Transverse colon (tissue), 4 donors: ENCODE measurements at regions not wholly inside any gene's neighbourhood (a gene's known extent, or its start where the extent isn't known, plus 50 kb on each side); places are given as distances from the start of the nearest gene placed in this dataset.

Experiments
- DNase-seq: peaks from one replicate; pipeline ENCODE4 v3.0.0-alpha.2; 2019
- H3K27ac ChIP-seq, 4 donors: fragments of 200-600 bp; sonication (generic); 2 replicates each; pipeline ENCODE4 v1.5.1; 2016 to 2018; ENCODE audit warnings: inconsistent platforms in 4 of 4
- H3K27me3 ChIP-seq: fragments of 200-600 bp; sonication (generic); 2 replicates; pipeline ENCODE4 v1.5.1; 2017; ENCODE audit warnings: inconsistent platforms
- H3K36me3 ChIP-seq, 4 donors: fragments of 200-600 bp; sonication (generic); 2 replicates each; pipeline ENCODE4 v1.5.1; 2017 to 2019; ENCODE audit warnings: inconsistent platforms in 4 of 4
- H3K4me1 ChIP-seq, 4 donors: fragments of 200-600 bp; sonication (generic); 2 replicates each; pipeline ENCODE4 v1.5.1; 2017 to 2020; ENCODE audit warnings: inconsistent platforms in 4 of 4
- H3K4me3 ChIP-seq, 4 donors: fragments of 200-600 bp; sonication (generic); 1 replicate in 1 of 4; 2 replicates in 3 of 4; pipeline versions ENCODE4 v1.5.1 to v1.6.1; 2017 to 2019; ENCODE audit warnings: inconsistent platforms in 4 of 4
- H3K9me3 ChIP-seq, 2 donors: fragments of 200-600 bp; sonication (generic); 2 replicates each; pipeline ENCODE4 v1.5.1; 2017 to 2019; ENCODE audit warnings: inconsistent platforms in 2 of 2
- EP300 ChIP-seq: sonication (generic); formaldehyde crosslinking; IDR thresholded peaks from one replicate; pipeline ENCODE4 v1.6.1; 2017; ENCODE audit warnings: antibody characterized with exemption, low read depth
- POLR2A ChIP-seq: fragments of 450-650 bp; IDR thresholded peaks from one replicate; pipeline ENCODE4 v1.6.1; 2016; ENCODE audit warnings: antibody characterized with exemption, mild to moderate bottlenecking, moderate library complexity
- POLR2AphosphoS5 ChIP-seq, 3 donors: sonication (generic); formaldehyde crosslinking; IDR thresholded peaks; one replicate each; pipeline ENCODE4 v1.6.1; 2016; ENCODE audit warnings: antibody characterized with exemption in 3 of 3
- WGBS, 2 donors: methylation state at CpG; one replicate each; pipeline ENCODE4 v1.1.5; 2018; ENCODE audit warnings: low coverage in 1 of 2; 5-methylcytosine and 5-hydroxymethylcytosine counted together
- in situ Hi-C, 4 donors: fragments of 200-750 bp; cut with MboI; loops; one replicate each; pipeline versions ENCODE4 v1.15.0 to v1.15.1; 2017; ENCODE audit warnings: low sequenced_read_pairs in 3 of 4, low pct_ligation_motif_present in 1 of 4, low pct_unique_long_range_greater_than_20kb in 1 of 4
- intact Hi-C: fragments of 100-400 bp; cut with DNase I; formaldehyde crosslinking; loops from one replicate; pipeline ENCODE4 v1.15.1; 2023; ENCODE audit warnings: low total_unique reads
- TF ChIP-seq, protein P1 (sequence below), 5 experiments: fragments of 200-600 bp in 3 of 5; fragments of 450-650 bp in 2 of 5; sonication (generic) in 3 of 5; IDR thresholded peaks; 1 replicate in 2 of 5; 2 replicates in 3 of 5; pipeline ENCODE4 v1.5.1; 2016 to 2017; ENCODE audit warnings: antibody characterized with exemption in 5 of 5, inconsistent platforms in 3 of 5, mild to moderate bottlenecking in 2 of 5, moderate library complexity in 1 of 5

DNA sequence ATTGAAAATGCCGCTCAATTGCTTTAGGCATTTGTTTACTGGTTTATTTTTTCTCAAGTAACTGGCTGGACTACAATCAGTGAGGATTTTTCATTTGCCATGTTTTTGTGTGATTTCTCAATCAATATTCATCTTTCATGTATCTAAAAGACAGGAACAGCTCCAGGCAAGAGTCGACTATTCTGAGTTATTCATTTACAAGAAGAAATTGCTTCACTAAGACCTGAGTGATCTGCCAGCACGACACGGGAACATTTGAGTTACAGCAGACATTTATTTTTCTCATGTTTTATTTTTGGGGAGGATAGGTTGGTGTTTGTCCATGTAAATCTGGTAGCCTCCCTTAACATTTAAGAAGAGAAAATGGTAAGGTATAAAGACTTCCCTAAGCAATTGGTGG lies 124.1 kb downstream of the CBLN4 start:
- DNase-seq: no peak
- intact Hi-C loops (no loop called here), in situ Hi-C loops (no loop called here)
- Histone ChIP-seq H3K27me3 (no peaks in the 10 kb centered on the region), H3K9me3 (no peaks in the 10 kb centered on the region), H3K4me3 (no peak overlapping the region), H3K36me3 (no peaks in the 10 kb centered on the region), H3K27ac (no peak overlapping the region), H3K4me1 (peaks cover 0 to 17% (median 0%) of the 10 kb centered on the region in 4 donors)
- TF ChIP-seq, protein P1, sequence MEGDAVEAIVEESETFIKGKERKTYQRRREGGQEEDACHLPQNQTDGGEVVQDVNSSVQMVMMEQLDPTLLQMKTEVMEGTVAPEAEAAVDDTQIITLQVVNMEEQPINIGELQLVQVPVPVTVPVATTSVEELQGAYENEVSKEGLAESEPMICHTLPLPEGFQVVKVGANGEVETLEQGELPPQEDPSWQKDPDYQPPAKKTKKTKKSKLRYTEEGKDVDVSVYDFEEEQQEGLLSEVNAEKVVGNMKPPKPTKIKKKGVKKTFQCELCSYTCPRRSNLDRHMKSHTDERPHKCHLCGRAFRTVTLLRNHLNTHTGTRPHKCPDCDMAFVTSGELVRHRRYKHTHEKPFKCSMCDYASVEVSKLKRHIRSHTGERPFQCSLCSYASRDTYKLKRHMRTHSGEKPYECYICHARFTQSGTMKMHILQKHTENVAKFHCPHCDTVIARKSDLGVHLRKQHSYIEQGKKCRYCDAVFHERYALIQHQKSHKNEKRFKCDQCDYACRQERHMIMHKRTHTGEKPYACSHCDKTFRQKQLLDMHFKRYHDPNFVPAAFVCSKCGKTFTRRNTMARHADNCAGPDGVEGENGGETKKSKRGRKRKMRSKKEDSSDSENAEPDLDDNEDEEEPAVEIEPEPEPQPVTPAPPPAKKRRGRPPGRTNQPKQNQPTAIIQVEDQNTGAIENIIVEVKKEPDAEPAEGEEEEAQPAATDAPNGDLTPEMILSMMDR (IDR thresholded peaks at IDR 0.05): no peak
- 33 to 47% methylated on average over 4 of the region's 4 CpGs for WGBS, 2 donors

DNA sequence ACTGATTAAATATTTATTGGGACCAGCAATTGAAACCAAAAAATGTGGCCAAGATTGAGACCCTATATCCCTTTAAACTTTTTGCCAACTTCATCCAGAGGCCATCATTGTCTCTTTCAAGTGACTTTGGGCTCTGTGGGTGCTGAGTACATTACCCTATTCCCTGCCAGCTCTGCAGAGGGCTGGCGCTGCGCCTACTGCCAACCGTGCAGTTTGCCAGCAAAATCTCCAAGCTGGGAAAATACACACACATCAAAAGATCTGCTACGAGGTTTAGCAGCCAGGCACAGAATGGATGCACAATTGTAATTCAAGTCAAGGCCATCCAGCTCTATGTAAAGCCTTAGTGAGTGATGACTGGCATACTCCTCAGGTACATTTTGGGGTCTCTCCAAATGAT lies 125.0 kb downstream of the CBLN4 start:
- no peak overlapping the region for H3K27ac ChIP-seq
- H3K9me3 ChIP-seq: no peaks in the 10 kb centered on the region
- H3K4me3 ChIP-seq: no peak overlapping the region
- TF ChIP-seq, protein P1 (IDR thresholded peaks at IDR 0.05): no peak
- TF ChIP-seq POLR2AphosphoS5 (IDR thresholded peaks at IDR 0.05) (no peak), POLR2A (no peak), EP300 (no peak)
- no peaks in the 10 kb centered on the region for H3K36me3 ChIP-seq
- peak; percentile 17 for DNase-seq
- WGBS, 2 donors: 42 to 47% methylated on average over 3 to 4 of the region's 4 CpGs
- peaks cover 0 to 17% (median 0%) of the 10 kb centered on the region in 4 donors for H3K4me1 ChIP-seq
- no peaks in the 10 kb centered on the region for H3K27me3 ChIP-seq
- in situ Hi-C loops (no loop called here), intact Hi-C loops (no loop called here)

DNA sequence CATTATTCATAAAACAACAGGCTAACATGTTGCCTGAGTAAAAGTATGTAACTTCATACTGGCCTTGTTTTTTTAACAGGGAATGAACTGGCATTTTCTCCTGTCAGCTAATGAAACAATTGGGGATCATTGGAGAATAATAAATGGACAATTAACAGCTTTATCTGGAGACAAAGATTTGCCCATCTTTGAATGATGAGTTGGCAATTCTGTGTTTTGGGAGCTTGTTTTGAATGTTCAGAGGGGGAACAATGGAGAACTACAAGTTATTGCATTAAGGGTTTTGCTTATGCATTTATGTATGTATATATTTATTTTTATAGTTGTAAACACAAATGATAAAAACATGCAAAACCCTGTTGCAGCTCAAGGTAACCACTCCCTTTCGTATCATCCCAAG lies 150.3 kb downstream of the CBLN4 start:
- Histone ChIP-seq H3K4me3 (no peak overlapping the region), H3K27ac (no peak overlapping the region), H3K9me3 (no peaks in the 10 kb centered on the region), H3K4me1 (no peaks in the 10 kb centered on the region), H3K36me3 (no peaks in the 10 kb centered on the region), H3K27me3 (no peaks in the 10 kb centered on the region)
- DNase-seq: no peak
- in situ Hi-C loops (no loop called here), intact Hi-C loops (no loop called here)
- no peak for TF ChIP-seq POLR2A
- TF ChIP-seq EP300: no peak
- TF ChIP-seq, protein P1 (IDR thresholded peaks at IDR 0.05): no peak
- no peak for TF ChIP-seq POLR2AphosphoS5 (IDR thresholded peaks at IDR 0.05)
- 71 to 82% methylated on average over 1 of the region's 1 CpG for WGBS, 2 donors

DNA sequence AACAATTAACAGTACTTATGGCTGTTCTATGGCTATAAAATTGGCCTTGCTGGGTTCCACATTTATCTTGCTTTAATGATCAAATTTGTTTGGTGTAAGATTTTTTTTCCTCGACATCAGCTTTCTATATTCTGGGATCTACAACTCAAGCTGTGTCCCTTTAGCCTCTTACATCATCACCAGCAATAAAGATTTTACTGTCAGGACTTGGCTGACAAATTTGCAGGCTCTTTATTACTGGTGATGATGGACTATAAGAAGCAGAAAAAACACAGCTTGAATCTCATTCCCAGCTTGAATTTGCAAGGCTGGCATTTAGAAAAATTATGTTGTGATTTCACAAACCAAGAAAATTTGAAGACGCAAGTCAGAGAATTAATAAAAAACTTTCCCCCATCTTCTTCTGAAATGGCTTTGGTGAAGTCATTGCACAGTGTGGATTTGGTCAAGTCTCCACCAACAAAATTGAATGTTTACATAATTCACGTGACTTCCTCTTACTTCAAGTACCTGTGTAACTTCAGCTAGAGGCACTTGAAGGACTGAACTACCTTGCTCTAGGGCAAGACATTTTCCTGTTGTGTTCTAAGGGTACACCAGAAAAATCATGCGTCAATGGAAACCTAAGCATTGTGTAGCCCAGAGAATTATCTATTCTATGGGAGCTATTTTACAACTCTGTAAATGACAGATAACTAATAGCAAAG lies 175.0 kb downstream of the CBLN4 start:
- no peaks in the 10 kb centered on the region for H3K9me3 ChIP-seq

More for the DNA sequence above, 175.0 kb downstream of the CBLN4 start:
- TF ChIP-seq POLR2AphosphoS5 (IDR thresholded peaks at IDR 0.05) (no peak), EP300 (no peak), POLR2A (no peak)
- TF ChIP-seq, protein P1 (IDR thresholded peaks at IDR 0.05): no peak
- in situ Hi-C loops (no loop called here), intact Hi-C loops (no loop called here)
- DNase-seq: no peak
- Histone ChIP-seq H3K27ac (no peak overlapping the region), H3K4me3 (no peak overlapping the region), H3K27me3 (no peaks in the 10 kb centered on the region), H3K36me3 (no peaks in the 10 kb centered on the region), H3K4me1 (no peaks in the 10 kb centered on the region)
- 34 to 41% methylated on average over 4 of the region's 4 CpGs for WGBS, 2 donors
